ENCODE measurements at regions not wholly inside any gene's neighbourhood (a gene's known extent, or its start where the extent isn't known, plus 50 kb on each side); places are given as distances from the start of the nearest gene placed in this dataset.
"Not testable (repeated sequence)": the region's sequence is repeated elsewhere in the genome, so short reads cannot be mapped to it uniquely, and the experiment has no call there.

- DNase-seq, H3K4me1 Mint-ChIP-seq, H3K27ac Mint-ChIP-seq, H3K27me3 Mint-ChIP-seq, CTCF ChIA-PET, H3K36me3 Mint-ChIP-seq, H3K4me3 Mint-ChIP-seq: not testable (repeated sequence)
- peaks cover 35% of the 10 kb centered on the region for H3K9me3 Mint-ChIP-seq
Observed at GRCh38 chr22:12613907-12614306, 2914.1 kb upstream of the OR11H1 start.

GRCh38 chr22:12626894-12627293 lies 2901.1 kb upstream of the OR11H1 start:
- H3K27ac Mint-ChIP-seq, H3K4me3 Mint-ChIP-seq, H3K36me3 Mint-ChIP-seq, CTCF ChIA-PET, DNase-seq, H3K4me1 Mint-ChIP-seq, H3K27me3 Mint-ChIP-seq: not testable (repeated sequence)
- peaks cover 34% of the 10 kb centered on the region for H3K9me3 Mint-ChIP-seq

- H3K4me1 Mint-ChIP-seq, CTCF ChIA-PET, DNase-seq, H3K36me3 Mint-ChIP-seq, H3K27ac Mint-ChIP-seq, H3K4me3 Mint-ChIP-seq, H3K27me3 Mint-ChIP-seq: not testable (repeated sequence)
- peaks cover 40% of the 10 kb centered on the region for H3K9me3 Mint-ChIP-seq
Observed at GRCh38 chr22:12629815-12630214, 2898.2 kb upstream of the OR11H1 start.

GRCh38 chr22:12630965-12631364 lies 2897.0 kb upstream of the OR11H1 start:
- H3K36me3 Mint-ChIP-seq, H3K27me3 Mint-ChIP-seq, H3K27ac Mint-ChIP-seq, DNase-seq, H3K4me3 Mint-ChIP-seq, H3K4me1 Mint-ChIP-seq, CTCF ChIA-PET: not testable (repeated sequence)
- peaks cover 51% of the 10 kb centered on the region for H3K9me3 Mint-ChIP-seq

GRCh38 chr22:12637566-12638166 lies 2890.3 kb upstream of the OR11H1 start:
- peaks cover 62% of the 10 kb centered on the region for H3K9me3 Mint-ChIP-seq
- H3K4me1 Mint-ChIP-seq, H3K4me3 Mint-ChIP-seq, CTCF ChIA-PET, H3K36me3 Mint-ChIP-seq, H3K27ac Mint-ChIP-seq, H3K27me3 Mint-ChIP-seq, DNase-seq: not testable (repeated sequence)

GRCh38 chr22:12638319-12638718 lies 2889.7 kb upstream of the OR11H1 start:
- H3K27ac Mint-ChIP-seq, H3K4me3 Mint-ChIP-seq, H3K36me3 Mint-ChIP-seq, CTCF ChIA-PET, DNase-seq, H3K27me3 Mint-ChIP-seq, H3K4me1 Mint-ChIP-seq: not testable (repeated sequence)
- peaks cover 57% of the 10 kb centered on the region for H3K9me3 Mint-ChIP-seq

Measured in activated naive CD4-positive, alpha-beta T cell treated with anti-CD3 and anti-CD28 coated beads, Interleukin-2, amount 10 ng/mL, durations not matched to agents 7 days and 5 days (primary cell).